ENCODE measurements at regions not wholly inside any gene's neighbourhood (a gene's known extent, or its start where the extent isn't known, plus 50 kb on each side); places are given as distances from the start of the nearest gene placed in this dataset.

DNA sequence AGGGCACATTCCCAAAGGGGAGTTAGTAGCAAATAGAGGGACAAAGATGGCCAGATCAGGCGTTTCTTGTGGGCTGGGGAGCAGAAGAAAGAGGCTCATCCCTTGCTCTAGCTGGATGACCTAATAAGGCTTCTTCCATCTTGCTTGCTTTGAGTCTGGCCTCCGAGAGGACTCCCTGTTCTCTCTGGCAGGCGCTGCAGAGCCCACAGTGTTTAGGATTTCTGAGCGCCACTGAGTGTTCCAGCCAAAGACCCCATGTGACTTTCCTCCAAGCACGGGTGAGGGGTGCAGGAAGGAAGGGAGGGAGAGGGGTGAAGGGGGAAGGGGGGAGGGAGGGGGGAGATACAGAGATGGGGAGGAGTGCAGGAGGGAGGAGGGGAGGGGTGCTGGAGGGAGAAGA is 203.8 kb upstream of the SVIL start:
- Histone ChIP-seq H3K27ac (ENCODE audit: low read depth, low read length) (no peak overlapping the region), H3K4me3 (ENCODE audit: low read depth, low read length) (no peak overlapping the region), H3K27me3 (ENCODE audit: control insufficient read depth, insufficient read depth, low read length) (no peaks in the 10 kb centered on the region), H3K36me3 (ENCODE audit: control insufficient read depth, insufficient read depth, low read length) (no peaks in the 10 kb centered on the region), H3K4me1 (ENCODE audit: control insufficient read depth, insufficient read depth, low read length) (0 out of 2 replicates have a peak, but pooled peaks cover 7% of the 10 kb centered on the region), H3K9ac (ENCODE audit: low read length) (no peak overlapping the region), H3K9me3 (ENCODE audit: control insufficient read depth, insufficient read depth, low read depth, low read length) (no peaks in the 10 kb centered on the region)

DNA sequence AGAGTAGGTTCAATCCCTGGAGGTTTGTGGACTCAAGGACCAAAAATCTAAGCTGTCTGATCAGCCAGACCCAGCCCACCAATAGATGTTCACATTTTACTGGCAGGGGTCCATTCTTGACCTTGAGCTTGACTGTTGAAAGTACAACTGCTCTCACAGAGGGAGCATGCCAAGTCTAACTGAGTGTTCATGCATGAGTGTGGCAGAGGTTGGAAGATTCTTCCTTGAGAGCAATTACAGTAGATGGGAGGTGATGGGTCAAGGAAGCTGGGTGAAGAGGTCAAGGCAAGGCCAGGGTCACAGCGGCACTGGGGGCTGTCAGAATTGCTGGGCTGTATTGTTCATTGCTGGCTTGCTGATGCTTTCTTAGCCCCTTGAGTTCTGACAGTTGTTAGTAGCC is 202.8 kb upstream of the SVIL start:
- H3K36me3 ChIP-seq (ENCODE audit: control insufficient read depth, insufficient read depth, low read length) = no peaks in the 10 kb centered on the region
- H3K9me3 ChIP-seq (ENCODE audit: control insufficient read depth, insufficient read depth, low read depth, low read length) = no peaks in the 10 kb centered on the region
- no peak overlapping the region for H3K9ac ChIP-seq (ENCODE audit: low read length)
- H3K4me3 ChIP-seq (ENCODE audit: low read depth, low read length) = no peak overlapping the region
- H3K27ac ChIP-seq (ENCODE audit: low read depth, low read length) = no peak overlapping the region
- H3K4me1 ChIP-seq (ENCODE audit: control insufficient read depth, insufficient read depth, low read length) = 0 out of 2 replicates have a peak, but pooled peaks cover 7% of the 10 kb centered on the region
- no peaks in the 10 kb centered on the region for H3K27me3 ChIP-seq (ENCODE audit: control insufficient read depth, insufficient read depth, low read length)

DNA sequence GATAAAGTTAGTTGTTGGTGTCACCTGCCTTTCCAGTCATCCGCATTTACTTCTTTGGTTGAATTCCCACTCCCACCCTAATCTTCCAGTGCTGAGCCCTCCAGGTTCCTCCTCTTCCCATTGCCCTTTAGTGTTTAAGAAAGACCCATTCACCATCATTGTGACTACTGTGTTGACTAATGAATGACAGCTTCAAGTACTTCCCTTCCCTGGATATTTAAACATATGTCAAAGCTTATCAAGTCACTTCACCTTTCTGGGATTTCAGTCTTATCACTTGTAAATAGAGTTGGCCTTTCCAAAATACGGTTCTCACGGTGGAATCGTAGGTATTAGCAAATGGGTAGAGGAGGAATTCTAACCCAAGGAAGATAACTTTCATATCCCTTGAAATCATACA is 201.6 kb upstream of the SVIL start:
- H3K4me3 ChIP-seq (ENCODE audit: low read depth, low read length) = no peak overlapping the region
- H3K27ac ChIP-seq (ENCODE audit: low read depth, low read length) = no peak overlapping the region
- H3K9ac ChIP-seq (ENCODE audit: low read length) = no peak overlapping the region
- 0 out of 2 replicates have a peak, but pooled peaks cover 7% of the 10 kb centered on the region for H3K4me1 ChIP-seq (ENCODE audit: control insufficient read depth, insufficient read depth, low read length)
- no peaks in the 10 kb centered on the region for H3K27me3 ChIP-seq (ENCODE audit: control insufficient read depth, insufficient read depth, low read length)
- H3K36me3 ChIP-seq (ENCODE audit: control insufficient read depth, insufficient read depth, low read length) = no peaks in the 10 kb centered on the region
- H3K9me3 ChIP-seq (ENCODE audit: control insufficient read depth, insufficient read depth, low read depth, low read length) = no peaks in the 10 kb centered on the region

DNA sequence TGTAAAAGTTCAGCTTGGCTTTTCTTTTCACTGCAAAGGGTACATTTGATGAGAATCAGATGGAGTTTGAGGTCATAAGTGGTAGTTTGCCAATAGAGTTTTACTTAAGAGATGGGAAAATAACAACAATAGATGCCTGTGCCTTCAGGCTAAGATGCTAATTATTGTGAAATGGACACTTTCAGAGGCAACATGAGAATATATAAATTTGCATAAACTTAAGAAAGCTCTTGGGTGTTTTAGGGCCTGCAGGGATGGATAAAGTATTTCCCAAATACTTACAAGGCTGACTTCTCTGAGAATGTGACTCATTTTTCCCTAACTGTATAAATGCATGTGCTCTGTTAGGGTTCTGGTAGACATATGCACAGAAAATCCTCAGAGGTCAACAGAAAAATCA is 200.3 kb upstream of the SVIL start:
- no peak overlapping the region for H3K9ac ChIP-seq (ENCODE audit: low read length)
- 0 out of 2 replicates have a peak, but pooled peaks cover 6% of the 10 kb centered on the region for H3K4me1 ChIP-seq (ENCODE audit: control insufficient read depth, insufficient read depth, low read length)
- H3K27me3 ChIP-seq (ENCODE audit: control insufficient read depth, insufficient read depth, low read length) = no peaks in the 10 kb centered on the region
- H3K9me3 ChIP-seq (ENCODE audit: control insufficient read depth, insufficient read depth, low read depth, low read length) = peaks cover under 1% of the 10 kb centered on the region; the same call in 1 of the 2 replicates
- no peak overlapping the region for H3K27ac ChIP-seq (ENCODE audit: low read depth, low read length)
- H3K4me3 ChIP-seq (ENCODE audit: low read depth, low read length) = no peak overlapping the region
- H3K36me3 ChIP-seq (ENCODE audit: control insufficient read depth, insufficient read depth, low read length) = no peaks in the 10 kb centered on the region

DNA sequence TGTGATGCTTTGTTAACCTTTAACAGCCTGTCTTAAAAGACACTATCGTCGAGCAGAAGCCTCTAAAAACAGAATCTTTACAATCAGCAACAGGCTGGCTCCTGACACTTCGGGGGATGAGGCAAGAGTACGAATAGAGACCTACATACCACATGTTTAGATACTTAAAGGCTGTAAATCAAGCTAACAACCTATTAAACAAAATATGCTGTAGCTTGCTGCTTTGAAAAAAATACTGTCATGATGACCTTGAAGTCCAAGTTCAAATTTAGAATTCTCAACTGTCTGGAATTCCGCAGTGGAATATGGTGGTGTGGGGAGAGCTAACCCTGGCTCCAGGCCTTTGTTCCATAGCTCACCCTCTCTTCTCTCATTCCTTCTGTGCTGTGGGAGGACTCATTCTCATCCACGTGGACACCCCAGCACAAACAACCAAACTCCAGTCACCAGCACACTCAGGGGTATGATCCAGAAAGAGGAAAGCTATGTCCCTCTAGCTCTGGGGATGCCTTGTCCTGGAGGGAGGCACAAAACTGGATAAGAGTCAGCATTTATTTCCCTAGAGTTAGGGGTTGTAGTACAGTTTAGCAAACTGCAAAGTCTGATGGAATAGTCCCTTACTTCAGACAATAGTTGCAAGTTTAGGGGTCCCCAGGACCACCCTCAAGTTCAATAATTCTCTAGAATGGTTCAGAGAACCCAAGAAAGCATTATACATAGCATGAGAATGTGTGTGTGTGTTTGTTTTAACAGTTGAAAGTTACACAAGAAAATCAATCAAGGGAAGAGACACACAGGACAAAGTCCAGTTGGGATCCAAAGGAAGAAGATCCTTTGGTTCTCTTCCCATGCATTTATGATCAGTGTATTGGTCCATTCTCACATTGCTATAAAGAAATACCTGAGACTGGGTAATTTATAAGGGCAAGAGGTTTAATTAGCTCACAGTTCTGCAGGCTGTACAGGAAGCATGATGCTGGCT is 196.1 kb upstream of the SVIL start:
- Histone ChIP-seq H3K36me3 (ENCODE audit: control insufficient read depth, insufficient read depth, low read length) (no peaks in the 10 kb centered on the region), H3K27ac (ENCODE audit: low read depth, low read length) (no peak overlapping the region), H3K4me3 (ENCODE audit: low read depth, low read length) (no peak overlapping the region), H3K4me1 (ENCODE audit: control insufficient read depth, insufficient read depth, low read length) (no peaks in the 10 kb centered on the region; the same call in 1 of the 2 replicates), H3K9me3 (ENCODE audit: control insufficient read depth, insufficient read depth, low read depth, low read length) (peaks cover 8% of the 10 kb centered on the region; the same call in 1 of the 2 replicates), H3K27me3 (ENCODE audit: control insufficient read depth, insufficient read depth, low read length) (no peaks in the 10 kb centered on the region), H3K9ac (ENCODE audit: low read length) (no peak overlapping the region)

DNA sequence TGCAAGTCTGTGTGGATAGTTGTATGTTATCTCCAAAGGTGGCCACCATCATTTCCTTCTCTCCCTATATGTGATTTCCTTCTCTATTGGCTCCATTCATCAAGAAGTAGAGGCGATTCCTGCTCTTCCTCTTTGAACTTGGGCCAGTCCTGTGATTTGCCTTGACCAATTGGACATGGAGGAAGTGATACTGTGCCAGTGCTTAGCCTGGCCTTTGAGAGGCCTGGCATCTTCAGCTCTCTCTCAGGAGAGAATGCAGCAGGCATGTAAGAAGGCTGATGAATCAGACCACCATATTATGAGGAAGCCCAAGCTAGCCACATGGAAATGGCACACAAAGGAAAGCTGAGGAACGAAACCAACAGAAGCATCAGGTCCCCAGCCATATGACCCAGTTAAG is 195.0 kb upstream of the SVIL start:
- H3K9me3 ChIP-seq (ENCODE audit: control insufficient read depth, insufficient read depth, low read depth, low read length) = peaks cover 8% of the 10 kb centered on the region; the same call in 1 of the 2 replicates
- no peak overlapping the region for H3K27ac ChIP-seq (ENCODE audit: low read depth, low read length)
- no peak overlapping the region for H3K9ac ChIP-seq (ENCODE audit: low read length)
- H3K36me3 ChIP-seq (ENCODE audit: control insufficient read depth, insufficient read depth, low read length) = no peaks in the 10 kb centered on the region
- H3K27me3 ChIP-seq (ENCODE audit: control insufficient read depth, insufficient read depth, low read length) = no peaks in the 10 kb centered on the region
- H3K4me3 ChIP-seq (ENCODE audit: low read depth, low read length) = no peak overlapping the region
- H3K4me1 ChIP-seq (ENCODE audit: control insufficient read depth, insufficient read depth, low read length) = no peaks in the 10 kb centered on the region; the same call in 1 of the 2 replicates

DNA sequence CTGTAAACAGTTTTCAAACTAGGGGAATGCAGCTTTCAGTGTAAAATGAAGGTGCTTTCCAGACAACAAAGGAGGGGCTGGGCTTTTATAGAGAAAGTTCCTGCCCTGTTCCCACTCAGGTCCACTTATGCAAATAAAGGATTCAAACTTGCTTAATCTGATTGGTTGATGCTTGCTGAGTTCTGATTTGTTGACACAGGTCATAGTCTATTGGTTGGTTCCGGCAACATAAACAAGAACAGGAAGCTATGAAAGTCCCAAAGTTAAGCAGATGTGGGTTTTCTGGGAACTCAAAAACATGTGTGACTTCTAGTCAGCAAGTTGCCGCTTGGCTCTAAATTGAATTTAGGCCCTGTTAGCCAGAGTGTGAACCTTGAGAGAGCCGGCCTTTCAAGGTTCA is 194.2 kb upstream of the SVIL start:
- Histone ChIP-seq H3K9me3 (ENCODE audit: control insufficient read depth, insufficient read depth, low read depth, low read length) (peaks cover 8% of the 10 kb centered on the region; the same call in 1 of the 2 replicates), H3K27me3 (ENCODE audit: control insufficient read depth, insufficient read depth, low read length) (no peaks in the 10 kb centered on the region), H3K9ac (ENCODE audit: low read length) (no peak overlapping the region), H3K4me3 (ENCODE audit: low read depth, low read length) (no peak overlapping the region), H3K27ac (ENCODE audit: low read depth, low read length) (no peak overlapping the region), H3K4me1 (ENCODE audit: control insufficient read depth, insufficient read depth, low read length) (no peaks in the 10 kb centered on the region; the same call in 1 of the 2 replicates), H3K36me3 (ENCODE audit: control insufficient read depth, insufficient read depth, low read length) (no peaks in the 10 kb centered on the region)

DNA sequence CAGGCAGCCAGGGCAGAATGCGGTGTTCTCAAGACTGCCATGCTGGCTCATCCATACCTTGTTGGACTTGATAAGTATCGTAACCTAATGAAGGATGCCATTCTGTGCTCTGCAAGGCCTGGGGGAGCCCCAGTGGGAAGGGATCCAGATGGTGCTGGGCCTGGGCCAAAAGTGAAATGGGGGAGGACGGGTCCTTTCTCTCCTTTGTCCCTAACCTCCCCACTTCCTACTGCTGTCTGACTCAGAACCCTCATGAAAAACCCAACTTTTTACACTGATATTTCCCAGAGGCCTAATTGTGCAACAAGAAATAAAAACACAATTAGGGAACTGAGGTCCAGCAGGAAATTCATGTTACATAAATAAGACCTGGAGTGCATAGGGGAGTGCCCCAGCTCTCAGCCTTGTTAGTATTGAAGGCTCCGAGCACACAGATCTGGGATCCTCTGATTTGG is 193.7 kb upstream of the SVIL start:
- H3K4me3 ChIP-seq (ENCODE audit: low read depth, low read length) = no peak overlapping the region
- no peaks in the 10 kb centered on the region for H3K27me3 ChIP-seq (ENCODE audit: control insufficient read depth, insufficient read depth, low read length)
- H3K4me1 ChIP-seq (ENCODE audit: control insufficient read depth, insufficient read depth, low read length) = no peaks in the 10 kb centered on the region; the same call in 1 of the 2 replicates
- H3K9me3 ChIP-seq (ENCODE audit: control insufficient read depth, insufficient read depth, low read depth, low read length) = peaks cover 8% of the 10 kb centered on the region; the same call in 1 of the 2 replicates
- no peak overlapping the region for H3K27ac ChIP-seq (ENCODE audit: low read depth, low read length)
- no peaks in the 10 kb centered on the region for H3K36me3 ChIP-seq (ENCODE audit: control insufficient read depth, insufficient read depth, low read length)
- H3K9ac ChIP-seq (ENCODE audit: low read length) = no peak overlapping the region

DNA sequence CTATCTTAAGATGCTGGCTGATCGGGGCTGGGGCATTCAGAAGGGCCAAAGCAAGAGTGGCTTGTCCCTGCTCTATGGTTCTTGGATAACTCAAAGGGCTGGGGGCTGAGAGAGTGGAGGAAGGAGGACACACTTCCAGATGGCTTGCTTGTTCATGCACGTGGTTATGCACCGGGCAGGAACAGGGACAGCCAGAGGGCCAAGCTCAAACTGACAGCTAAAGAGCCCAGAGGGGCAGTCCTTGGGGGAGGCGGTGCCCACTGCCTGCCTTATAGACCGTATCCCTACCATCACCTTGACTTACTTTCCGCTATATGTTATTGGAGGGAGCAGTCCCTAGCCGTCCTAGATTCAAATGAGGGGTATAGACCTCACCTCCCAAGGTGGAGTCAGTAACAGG is 192.7 kb upstream of the SVIL start:
- Histone ChIP-seq H3K9me3 (ENCODE audit: control insufficient read depth, insufficient read depth, low read depth, low read length) (peaks cover 8% of the 10 kb centered on the region; the same call in 1 of the 2 replicates), H3K27ac (ENCODE audit: low read depth, low read length) (no peak overlapping the region)

DNA sequence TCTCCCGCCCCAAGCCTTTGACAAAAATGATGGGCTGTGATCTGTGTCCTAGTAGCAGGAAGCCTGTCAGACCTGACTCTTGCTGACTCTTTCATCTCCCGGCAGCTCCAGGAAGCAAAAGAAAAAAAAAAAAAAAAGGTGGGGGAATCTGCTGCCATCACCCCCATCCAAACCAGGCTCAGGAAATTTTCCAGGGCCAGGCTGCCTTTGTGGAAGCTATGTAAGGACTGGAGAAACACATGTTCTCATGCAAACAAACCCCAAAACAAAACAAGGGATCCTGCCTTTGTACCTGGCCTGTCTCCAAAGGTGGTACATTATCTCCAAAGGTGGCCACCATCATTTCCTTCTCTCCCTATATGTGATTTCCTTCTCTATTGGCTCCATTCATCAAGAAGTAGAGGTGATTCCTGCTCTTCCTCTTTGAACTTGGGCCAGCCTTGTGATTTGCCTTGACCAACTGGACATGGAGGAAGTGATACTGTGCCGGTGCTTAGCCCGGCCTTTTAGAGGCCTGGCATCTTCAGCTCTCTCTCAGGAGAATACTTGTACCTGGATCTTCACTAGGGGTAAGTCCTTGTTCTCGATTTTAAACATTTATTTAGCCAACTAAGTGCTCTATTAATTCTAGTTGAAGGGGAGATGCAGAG is 192.2 kb upstream of the SVIL start:
- H3K9me3 ChIP-seq (ENCODE audit: control insufficient read depth, insufficient read depth, low read depth, low read length) = peaks cover 8% of the 10 kb centered on the region; the same call in 1 of the 2 replicates
- H3K4me3 ChIP-seq (ENCODE audit: low read depth, low read length) = no peak overlapping the region
- H3K27me3 ChIP-seq (ENCODE audit: control insufficient read depth, insufficient read depth, low read length) = no peaks in the 10 kb centered on the region
- H3K27ac ChIP-seq (ENCODE audit: low read depth, low read length) = no peak overlapping the region
- H3K36me3 ChIP-seq (ENCODE audit: control insufficient read depth, insufficient read depth, low read length) = no peaks in the 10 kb centered on the region
- H3K4me1 ChIP-seq (ENCODE audit: control insufficient read depth, insufficient read depth, low read length) = no peaks in the 10 kb centered on the region; the same call in 1 of the 2 replicates
- H3K9ac ChIP-seq (ENCODE audit: low read length) = no peak overlapping the region

More for the DNA sequence above, 192.7 kb upstream of the SVIL start:
- H3K4me1 ChIP-seq (ENCODE audit: control insufficient read depth, insufficient read depth, low read length) = no peaks in the 10 kb centered on the region; the same call in 1 of the 2 replicates
- no peaks in the 10 kb centered on the region for H3K36me3 ChIP-seq (ENCODE audit: control insufficient read depth, insufficient read depth, low read length)
- no peaks in the 10 kb centered on the region for H3K27me3 ChIP-seq (ENCODE audit: control insufficient read depth, insufficient read depth, low read length)
- no peak overlapping the region for H3K9ac ChIP-seq (ENCODE audit: low read length)
- no peak overlapping the region for H3K4me3 ChIP-seq (ENCODE audit: low read depth, low read length)

Data from HUES6 (cell line).